ENCODE measurements at regions not wholly inside any gene's neighbourhood (a gene's known extent, or its start where the extent isn't known, plus 50 kb on each side); places are given as distances from the start of the nearest gene placed in this dataset.

- TF ChIP-seq FOXM1 (IDR thresholded peaks at IDR 0.05; ENCODE audit: low read depth, low read length) (no peak), CTCF (IDR thresholded peaks at IDR 0.05 in 2 of 3, conservative IDR thresholded peaks at IDR 0.05 in 1 of 3; ENCODE audit: control insufficient read depth in 2 of 3, extremely low read depth in 1 of 3, insufficient read depth in 1 of 3, low read depth in 3 of 3, low read length in 3 of 3) (no peak), E2F8 (IDR thresholded peaks at IDR 0.05; ENCODE audit: low read depth, partially characterized antibody) (no peak), RAD21 (IDR thresholded peaks at IDR 0.05; ENCODE audit: insufficient read depth, low read depth, low read length) (no peak), SP1 (IDR thresholded peaks at IDR 0.05; ENCODE audit: low read depth, low read length) (no peak), POLR2A (IDR thresholded peaks at IDR 0.05; ENCODE audit: low read depth, low read length) (no peak), CEBPB (IDR thresholded peaks at IDR 0.05; ENCODE audit: borderline replicate concordance in 1 of 2, low read depth in 2 of 2, low read length in 2 of 2) (no peak)
- TF ChIP-seq, protein P1, sequence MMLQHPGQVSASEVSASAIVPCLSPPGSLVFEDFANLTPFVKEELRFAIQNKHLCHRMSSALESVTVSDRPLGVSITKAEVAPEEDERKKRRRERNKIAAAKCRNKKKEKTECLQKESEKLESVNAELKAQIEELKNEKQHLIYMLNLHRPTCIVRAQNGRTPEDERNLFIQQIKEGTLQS (IDR thresholded peaks at IDR 0.05; ENCODE audit: borderline replicate concordance, extremely low read depth, low read depth, low read length), result no peak
- TF ChIP-seq, protein P2, sequence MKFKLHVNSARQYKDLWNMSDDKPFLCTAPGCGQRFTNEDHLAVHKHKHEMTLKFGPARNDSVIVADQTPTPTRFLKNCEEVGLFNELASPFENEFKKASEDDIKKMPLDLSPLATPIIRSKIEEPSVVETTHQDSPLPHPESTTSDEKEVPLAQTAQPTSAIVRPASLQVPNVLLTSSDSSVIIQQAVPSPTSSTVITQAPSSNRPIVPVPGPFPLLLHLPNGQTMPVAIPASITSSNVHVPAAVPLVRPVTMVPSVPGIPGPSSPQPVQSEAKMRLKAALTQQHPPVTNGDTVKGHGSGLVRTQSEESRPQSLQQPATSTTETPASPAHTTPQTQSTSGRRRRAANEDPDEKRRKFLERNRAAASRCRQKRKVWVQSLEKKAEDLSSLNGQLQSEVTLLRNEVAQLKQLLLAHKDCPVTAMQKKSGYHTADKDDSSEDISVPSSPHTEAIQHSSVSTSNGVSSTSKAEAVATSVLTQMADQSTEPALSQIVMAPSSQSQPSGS (IDR thresholded peaks at IDR 0.05; ENCODE audit: low read length), result no peak
These were observed 103.2 kb upstream of the RIPOR2 start for GRCh38 chr6:25038999-25039398.

All from GM12878 (cell line).